WTC11 (cell line): ENCODE measurements at regions not wholly inside any gene's neighbourhood (a gene's known extent, or its start where the extent isn't known, plus 50 kb on each side); places are given as distances from the start of the nearest gene placed in this dataset.

Experiments
- CTCF ChIP-seq: fragments of 200-600 bp; IDR thresholded peaks from 2 replicates; pipeline ENCODE4 v1.8.0; 2022; ENCODE audit warnings: antibody characterized with exemption
- TP53 ChIP-seq: sonication (generic); formaldehyde crosslinking; IDR thresholded peaks from 2 replicates; pipeline ENCODE4 v1.8.1; 2023; ENCODE audit warnings: mild to moderate bottlenecking, missing genetic modification reagents
- ZBTB21 ChIP-seq: sonication (generic); formaldehyde crosslinking; IDR thresholded peaks from 2 replicates; pipeline ENCODE4 v1.8.1; 2023; ENCODE audit warnings: mild to moderate bottlenecking, missing genetic modification reagents, borderline replicate concordance
- ZBTB43 ChIP-seq: sonication (generic); formaldehyde crosslinking; IDR thresholded peaks from 2 replicates; pipeline ENCODE4 v1.8.1; 2023; ENCODE audit warnings: mild to moderate bottlenecking, missing genetic modification reagents

GRCh38 chr9:85147046-85147640 is 477.6 kb downstream of the NTRK2 start:
- TF ChIP-seq CTCF (no peak), ZBTB21 (CRISPR knock-in tag) (no peak), TP53 (no peak), ZBTB43 (no peak)
